ENCODE measurements at regions not wholly inside any gene's neighbourhood (a gene's known extent, or its start where the extent isn't known, plus 50 kb on each side); places are given as distances from the start of the nearest gene placed in this dataset.

DNA sequence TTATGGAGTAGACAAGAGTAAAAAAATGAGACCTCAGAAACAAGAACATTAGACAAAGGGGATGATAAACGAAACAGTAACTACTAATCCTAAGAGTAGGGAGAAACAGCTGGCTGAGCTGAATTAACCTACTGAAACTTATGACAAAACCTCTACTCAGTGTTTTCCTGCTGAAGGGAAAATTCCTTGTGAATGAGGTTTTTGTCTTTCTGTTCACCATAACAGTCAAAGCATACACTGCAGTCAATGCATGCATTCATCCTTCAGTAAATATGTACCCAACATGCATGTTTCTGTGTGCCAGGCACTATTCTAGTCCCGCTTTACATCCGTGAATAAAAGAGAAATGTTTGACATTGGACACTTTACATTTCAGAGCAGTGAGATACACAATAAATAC lies 805.6 kb upstream of the KLHL29 start:
- no peak for DNase-seq (ENCODE audit: low read depth, low spot score)

DNA sequence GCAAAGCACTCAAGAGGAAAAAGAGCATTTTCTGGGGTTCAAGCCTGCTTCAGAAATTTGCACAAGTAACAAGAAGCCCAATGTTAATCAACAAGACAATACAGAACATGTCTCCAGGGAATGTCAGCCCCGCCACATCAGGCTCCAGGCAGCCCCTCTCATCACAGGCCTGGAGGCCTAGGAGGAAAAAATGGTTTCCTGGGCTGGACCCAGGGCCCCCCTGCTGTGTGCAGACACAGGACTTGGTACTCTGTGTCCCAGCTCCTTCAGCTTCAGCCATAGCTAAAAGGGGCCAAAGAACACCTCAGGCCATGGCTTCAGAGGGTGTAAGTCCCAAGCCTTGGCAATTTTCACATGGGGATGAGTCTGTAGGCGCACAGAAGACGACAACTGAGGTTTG lies 802.9 kb upstream of the KLHL29 start:
- DNase-seq (ENCODE audit: low read depth, low spot score), result no peak

DNA sequence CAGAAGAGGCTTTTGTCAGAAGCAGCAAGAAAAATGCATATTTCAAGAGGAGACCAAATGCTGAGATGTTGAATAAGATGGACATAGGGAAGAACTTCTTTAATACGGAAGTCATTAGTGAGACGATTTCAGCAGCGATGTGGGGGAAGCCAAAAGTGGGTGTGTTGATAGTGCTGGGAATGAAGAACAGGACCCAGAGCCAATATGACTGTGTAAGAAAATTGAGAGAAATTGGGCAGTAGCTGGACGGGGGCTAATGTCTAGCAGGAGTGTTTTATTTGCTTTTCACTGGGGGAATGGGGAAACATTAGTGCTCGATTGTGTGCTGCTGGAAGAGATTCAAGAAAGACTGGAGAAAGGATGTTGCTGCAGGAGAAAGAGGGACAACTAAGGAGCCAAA lies 788.7 kb upstream of the KLHL29 start:
- DNase-seq (ENCODE audit: low read depth, low spot score), result no peak

GRCh38 chr2:22600156-22600555 lies 784.8 kb upstream of the KLHL29 start:
- peak; percentile 52 for DNase-seq (ENCODE audit: low read depth, low spot score)

GRCh38 chr2:22600999-22601398 lies 784.0 kb upstream of the KLHL29 start:
- DNase-seq (ENCODE audit: low read depth, low spot score), result no peak

- DNase-seq (ENCODE audit: low read depth, low spot score), result no peak
These were observed 780.8 kb upstream of the KLHL29 start for GRCh38 chr2:22604136-22604535.

- no peak for DNase-seq (ENCODE audit: low read depth, low spot score)
These were observed 768.9 kb upstream of the KLHL29 start for GRCh38 chr2:22616031-22616430.

GRCh38 chr2:22623620-22624019 lies 761.4 kb upstream of the KLHL29 start:
- DNase-seq (ENCODE audit: low read depth, low spot score), result no peak

DNA sequence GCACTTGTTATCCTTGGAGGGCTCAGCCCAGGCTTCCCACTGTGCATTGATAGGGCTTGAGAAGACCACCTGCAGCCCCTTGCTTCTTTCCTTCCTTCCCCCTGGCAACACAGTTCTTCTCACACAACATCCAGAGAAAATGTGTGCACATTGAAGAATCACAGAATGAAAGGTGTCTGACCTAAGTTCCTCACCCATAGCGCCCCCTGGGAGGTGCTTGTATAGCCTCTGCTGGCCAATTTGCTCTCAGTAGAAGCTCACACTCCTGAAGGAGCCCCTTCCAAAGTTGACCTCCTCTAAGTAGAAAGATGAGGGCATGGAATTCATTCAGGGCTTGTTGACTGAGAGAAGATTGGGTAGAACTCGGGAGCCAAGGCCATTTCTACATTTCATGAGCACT lies 758.4 kb upstream of the KLHL29 start:
- peak; percentile 9 for DNase-seq (ENCODE audit: low read depth, low spot score)

- DNase-seq (ENCODE audit: low read depth, low spot score), result no peak
These were observed 756.8 kb upstream of the KLHL29 start for GRCh38 chr2:22628221-22628620.

GRCh38 chr2:22628906-22629305 lies 756.1 kb upstream of the KLHL29 start:
- DNase-seq (ENCODE audit: low read depth, low spot score), result no peak

- DNase-seq (ENCODE audit: low read depth, low spot score), result no peak
These were observed 750.8 kb upstream of the KLHL29 start for GRCh38 chr2:22634167-22634566.

- no peak for DNase-seq (ENCODE audit: low read depth, low spot score)
These were observed 728.6 kb upstream of the KLHL29 start for GRCh38 chr2:22656426-22656825.

- no peak for DNase-seq (ENCODE audit: low read depth, low spot score)
These were observed 711.5 kb upstream of the KLHL29 start for GRCh38 chr2:22673529-22673928.

- DNase-seq (ENCODE audit: low read depth, low spot score), result no peak
These were observed 701.1 kb upstream of the KLHL29 start for GRCh38 chr2:22683914-22684313.

DNA sequence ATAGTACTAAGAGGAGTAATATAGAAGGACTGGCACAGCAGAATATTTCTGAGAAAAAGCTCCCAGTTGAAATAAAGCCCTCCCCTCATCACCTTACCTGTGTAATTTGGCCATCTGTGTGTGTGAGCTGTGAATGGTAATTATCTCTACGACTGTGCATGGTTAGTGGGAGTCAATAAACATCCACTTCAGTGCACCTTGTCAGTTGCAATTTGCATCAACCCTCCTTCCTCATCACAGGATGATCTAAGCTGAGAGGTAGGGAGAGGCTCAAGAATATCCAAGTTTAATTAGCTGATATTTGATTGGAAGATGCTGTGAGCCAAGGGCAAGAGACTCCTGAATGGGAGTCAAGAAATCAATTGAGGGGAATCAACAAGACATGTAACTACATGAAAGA lies 694.9 kb upstream of the KLHL29 start:
- no peak for DNase-seq (ENCODE audit: low read depth, low spot score)

DNA sequence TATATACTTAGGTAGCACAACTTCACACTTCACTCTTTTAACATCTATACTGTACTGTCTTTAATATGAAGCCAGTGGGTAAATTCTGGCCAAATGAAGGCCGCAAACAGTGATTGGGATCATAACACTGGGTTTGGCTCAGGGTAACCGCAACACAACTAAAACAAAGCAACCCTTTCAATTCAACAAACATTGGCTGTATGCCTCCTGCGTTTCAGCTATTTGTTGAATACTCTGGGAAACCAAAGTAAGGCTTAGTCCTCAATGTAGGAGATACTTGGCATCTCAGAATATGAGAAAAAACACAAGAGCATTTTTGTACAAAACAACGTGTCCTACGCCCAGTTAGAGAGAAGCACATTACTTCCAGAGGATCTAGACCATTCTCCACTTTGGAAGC lies 693.3 kb upstream of the KLHL29 start:
- no peak for DNase-seq (ENCODE audit: low read depth, low spot score)

- no peak for DNase-seq (ENCODE audit: low read depth, low spot score)
These were observed 692.2 kb upstream of the KLHL29 start for GRCh38 chr2:22692746-22693145.

- no peak for DNase-seq (ENCODE audit: low read depth, low spot score)
These were observed 690.7 kb upstream of the KLHL29 start for GRCh38 chr2:22694300-22694699.

GRCh38 chr2:22694856-22695255 lies 690.1 kb upstream of the KLHL29 start:
- peak; percentile 45 for DNase-seq (ENCODE audit: low read depth, low spot score)

- no peak for DNase-seq (ENCODE audit: low read depth, low spot score)
These were observed 687.8 kb upstream of the KLHL29 start for GRCh38 chr2:22697054-22697788.

- DNase-seq (ENCODE audit: low read depth, low spot score), result no peak
These were observed 683.3 kb upstream of the KLHL29 start for GRCh38 chr2:22701561-22702160.

- DNase-seq (ENCODE audit: low read depth, low spot score), result no peak
These were observed 681.6 kb upstream of the KLHL29 start for GRCh38 chr2:22703286-22703920.

Data from iPS DF 19.7 (cell line).